Fibroblast of the aortic adventitia (primary cell): ENCODE measurements at regions not wholly inside any gene's neighbourhood (a gene's known extent, or its start where the extent isn't known, plus 50 kb on each side); places are given as distances from the start of the nearest gene placed in this dataset.
A peak's percentile ranks its signal among the peaks of the same experiment; 100 is the strongest.
"Not testable (repeated sequence)": the region's sequence is repeated elsewhere in the genome, so short reads cannot be mapped to it uniquely, and the experiment has no call there.

Experiments
- DNase-seq: peaks from one replicate; pipeline ENCODE4 v3.0.0-alpha.2; 2010; ENCODE audit warnings: low read depth
- H3K4me3 ChIP-seq: 2 replicates; pipeline ENCODE4 v1.5.1; 2011; ENCODE audit warnings: low read depth, mild to moderate bottlenecking, control low read depth, low read length, moderate library complexity
- CTCF ChIP-seq: IDR thresholded peaks from 2 replicates; pipeline ENCODE4 v1.5.1; 2011; ENCODE audit warnings: mild to moderate bottlenecking, low read length, control low read depth, inconsistent platforms; ENCODE audit not compliant: insufficient read depth

GRCh38 chr18:22822024-22822423, 111.1 kb upstream of the RBBP8 start:
- no peak overlapping the region for H3K4me3 ChIP-seq
- TF ChIP-seq CTCF: no peak
- DNase-seq: peak; percentile 75

- TF ChIP-seq CTCF: no peak
- DNase-seq: no peak
- H3K4me3 ChIP-seq: no peak overlapping the region
These were observed 110.2 kb upstream of the RBBP8 start for GRCh38 chr18:22822841-22823508.

- peak; percentile 43 for DNase-seq
- no peak for TF ChIP-seq CTCF
These were observed 106.4 kb upstream of the RBBP8 start for GRCh38 chr18:22826726-22827125.

GRCh38 chr18:22827216-22827615, 105.9 kb upstream of the RBBP8 start:
- no peak overlapping the region for H3K4me3 ChIP-seq
- DNase-seq: peak; percentile 68
- no peak for TF ChIP-seq CTCF

More at GRCh38 chr18:22826726-22827125, 106.4 kb upstream of the RBBP8 start:
- H3K4me3 ChIP-seq: no peak overlapping the region

GRCh38 chr18:22827741-22828140, 105.4 kb upstream of the RBBP8 start:
- no peak for TF ChIP-seq CTCF
- no peak for DNase-seq
- H3K4me3 ChIP-seq: no peak overlapping the region

- H3K4me3 ChIP-seq: no peak overlapping the region
- peak; percentile 73 for DNase-seq
- no peak for TF ChIP-seq CTCF
These were observed 105.0 kb upstream of the RBBP8 start for GRCh38 chr18:22828171-22828570.

- not testable (repeated sequence) for H3K4me3 ChIP-seq, DNase-seq
These were observed 104.5 kb upstream of the RBBP8 start for GRCh38 chr18:22828583-22828982.
